Mesendoderm (in vitro differentiated cells): ENCODE measurements at regions not wholly inside any gene's neighbourhood (a gene's known extent, or its start where the extent isn't known, plus 50 kb on each side); places are given as distances from the start of the nearest gene placed in this dataset.

Source experiments
- DNase-seq: peaks from one replicate; pipeline ENCODE4 v3.0.0; 2013
- H2AK5ac ChIP-seq: 2 replicates; pipeline ENCODE4 v1.6.1; 2013; ENCODE audit warnings: low read length, inconsistent platforms
- H2BK120ac ChIP-seq: 2 replicates; pipeline ENCODE4 v1.6.1; 2013; ENCODE audit warnings: low read depth, mild to moderate bottlenecking, low read length, moderate library complexity, mixed read lengths
- H2BK15ac ChIP-seq: replicated peaks from 2 replicates; pipeline ENCODE4 v1.6.1; 2013; ENCODE audit warnings: low read depth, mild to moderate bottlenecking, moderate library complexity
- H2BK5ac ChIP-seq: 2 replicates; pipeline ENCODE4 v1.6.1; 2013; ENCODE audit warnings: low read length, inconsistent platforms
- H3K18ac ChIP-seq: 2 replicates; pipeline ENCODE4 v1.6.1; 2013; ENCODE audit warnings: mild to moderate bottlenecking, low read length, mixed read lengths
- H3K23ac ChIP-seq: one replicate; pipeline ENCODE4 v1.6.1; 2013; ENCODE audit warnings: low read length
- H3K27ac ChIP-seq: 2 replicates; pipeline ENCODE4 v1.5.1; 2013; ENCODE audit warnings: low read depth, mild to moderate bottlenecking, inconsistent platforms, low read length, moderate library complexity
- H3K27me3 ChIP-seq: 2 replicates; pipeline ENCODE4 v1.6.1; 2013; ENCODE audit warnings: low read length, control low read depth, mild to moderate bottlenecking, inconsistent platforms; ENCODE audit not compliant: insufficient read depth, poor library complexity
- H3K36me3 ChIP-seq: 2 replicates; pipeline ENCODE4 v1.6.1; 2013; ENCODE audit warnings: low read length, inconsistent platforms; ENCODE audit not compliant: control insufficient read depth, insufficient read depth
- H3K4ac ChIP-seq: one replicate; pipeline ENCODE4 v1.6.1; 2013; ENCODE audit warnings: low read depth, mild to moderate bottlenecking, low read length, moderate library complexity
- H3K4me1 ChIP-seq: 2 replicates; pipeline ENCODE4 v1.6.1; 2013; ENCODE audit warnings: low read depth, low read length, inconsistent platforms; ENCODE audit not compliant: control insufficient read depth
- H3K4me2 ChIP-seq: 2 replicates; pipeline ENCODE4 v1.6.1; 2013; ENCODE audit warnings: low read length
- H3K4me3 ChIP-seq: 2 replicates; pipeline ENCODE4 v1.5.1; 2013; ENCODE audit warnings: mild to moderate bottlenecking, low read length
- H3K56ac ChIP-seq: one replicate; pipeline ENCODE4 v1.6.1; 2013; ENCODE audit warnings: low read length
- H3K79me1 ChIP-seq: 2 replicates; pipeline ENCODE4 v1.6.1; 2013; ENCODE audit warnings: low read length, inconsistent platforms
- H3K79me2 ChIP-seq: 2 replicates; pipeline ENCODE4 v1.6.1; 2013; ENCODE audit warnings: mild to moderate bottlenecking, low read length; ENCODE audit not compliant: control insufficient read depth, insufficient read depth
- H3K9ac ChIP-seq: 2 replicates; pipeline ENCODE4 v1.6.1; 2013; ENCODE audit warnings: low read length, inconsistent platforms
- H4K5ac ChIP-seq: one replicate; pipeline ENCODE4 v1.6.1; 2013; ENCODE audit warnings: low read length
- H4K8ac ChIP-seq: one replicate; pipeline ENCODE4 v1.6.1; 2013; ENCODE audit warnings: low read depth, mild to moderate bottlenecking, control low read depth, low read length, moderate library complexity
- WGBS: extraction: QIAGEN DNeasy Blood & Tissue Kit; methylation state at CpG from one replicate; pipeline ENCODE4 v1.1.7; 2013; ENCODE audit warnings: low lambda C conversion rate, missing lambda C conversion rate; ENCODE audit not compliant: insufficient coverage; ENCODE audit errors: extremely low coverage; 5-methylcytosine and 5-hydroxymethylcytosine counted together

DNA sequence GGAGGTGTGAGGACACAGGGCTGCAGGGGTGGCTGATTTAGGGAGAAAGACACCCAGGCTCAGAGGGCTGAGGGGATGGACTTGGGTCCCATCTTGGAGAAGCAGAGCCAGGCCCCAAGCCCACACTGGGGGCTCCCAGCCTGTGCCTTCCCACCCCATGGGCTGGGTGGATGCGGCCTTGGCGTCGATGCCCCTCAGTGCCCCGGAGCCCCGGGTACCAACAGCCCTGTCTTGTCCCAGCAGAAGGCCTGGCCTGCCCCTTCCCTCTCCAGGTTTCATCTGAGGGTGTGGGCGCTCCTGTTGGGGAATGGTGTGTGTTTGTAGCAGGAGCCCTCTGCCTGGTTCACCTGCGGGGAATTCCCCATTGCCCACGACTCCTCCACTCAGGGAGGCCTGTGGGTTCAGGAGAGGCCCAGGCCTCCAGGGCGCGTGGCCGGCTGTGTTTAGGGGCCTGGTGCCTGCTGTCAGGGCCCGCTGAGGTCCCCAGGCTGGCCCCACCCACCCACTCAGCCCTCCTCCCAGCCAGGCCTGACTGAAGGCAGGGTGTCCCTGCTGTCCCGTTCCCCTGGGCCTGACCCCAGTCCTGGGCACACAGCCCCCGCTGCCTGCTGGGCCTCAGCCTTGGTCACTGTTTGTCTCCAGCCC is 51.1 kb upstream of the BEGAIN start:
- H3K36me3 ChIP-seq: no peaks in the 10 kb centered on the region
- H3K18ac ChIP-seq: no peak overlapping the region
- H2AK5ac ChIP-seq: no peak overlapping the region
- H2BK5ac ChIP-seq: no peak overlapping the region
- H2BK15ac ChIP-seq: no peak overlapping the region
- no peak overlapping the region for H3K27ac ChIP-seq
- no peaks in the 10 kb centered on the region for H3K4me1 ChIP-seq
- no peaks in the 10 kb centered on the region for H3K27me3 ChIP-seq
- H3K4me3 ChIP-seq: no peak overlapping the region
- no peak overlapping the region for H4K5ac ChIP-seq
- H4K8ac ChIP-seq: no peak overlapping the region
- H3K79me2 ChIP-seq: no peaks in the 10 kb centered on the region
- no CpG with 5 or more reads among the region's 14 CpGs for WGBS
- no peak overlapping the region for H3K23ac ChIP-seq
- H2BK120ac ChIP-seq: no peak overlapping the region
- no peak overlapping the region for H3K56ac ChIP-seq
- no peaks in the 10 kb centered on the region for H3K79me1 ChIP-seq
- H3K4ac ChIP-seq: no peak overlapping the region
- H3K9ac ChIP-seq: no peak overlapping the region
- no peak overlapping the region for H3K4me2 ChIP-seq
- DNase-seq: no peak

DNA sequence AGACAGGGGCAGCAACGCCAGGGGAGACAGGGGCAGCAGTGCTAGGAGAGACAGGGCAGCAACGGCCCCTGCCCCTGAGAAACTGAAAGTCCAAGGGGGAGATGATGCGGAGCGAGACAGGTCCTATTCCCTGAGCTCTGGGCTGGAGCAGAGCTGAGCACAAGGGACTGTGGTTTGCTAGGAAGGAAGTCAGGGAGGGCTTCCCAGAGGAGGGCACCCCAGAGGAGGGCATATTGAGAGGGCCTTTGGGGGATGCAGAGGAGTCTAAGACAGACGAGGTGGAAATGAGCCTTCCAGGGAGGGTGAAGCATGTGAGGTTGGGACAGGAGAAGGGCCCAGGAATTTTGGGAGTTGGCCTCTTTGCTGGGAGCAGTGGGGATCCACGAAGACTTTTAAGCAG is 52.1 kb upstream of the BEGAIN start:
- Histone ChIP-seq H3K79me1 (no peaks in the 10 kb centered on the region), H4K5ac (no peak overlapping the region), H2BK120ac (no peak overlapping the region), H2BK5ac (no peak overlapping the region), H3K4me3 (no peak overlapping the region), H2AK5ac (no peak overlapping the region), H3K79me2 (no peaks in the 10 kb centered on the region), H3K4me2 (no peak overlapping the region), H3K23ac (no peak overlapping the region), H4K8ac (no peak overlapping the region), H3K18ac (no peak overlapping the region), H3K4me1 (no peaks in the 10 kb centered on the region), H3K56ac (no peak overlapping the region), H3K27ac (no peak overlapping the region), H3K9ac (no peak overlapping the region), H3K27me3 (no peaks in the 10 kb centered on the region), H2BK15ac (no peak overlapping the region), H3K36me3 (no peaks in the 10 kb centered on the region), H3K4ac (no peak overlapping the region)
- no CpG with 5 or more reads among the region's 6 CpGs for WGBS
- DNase-seq: no peak

DNA sequence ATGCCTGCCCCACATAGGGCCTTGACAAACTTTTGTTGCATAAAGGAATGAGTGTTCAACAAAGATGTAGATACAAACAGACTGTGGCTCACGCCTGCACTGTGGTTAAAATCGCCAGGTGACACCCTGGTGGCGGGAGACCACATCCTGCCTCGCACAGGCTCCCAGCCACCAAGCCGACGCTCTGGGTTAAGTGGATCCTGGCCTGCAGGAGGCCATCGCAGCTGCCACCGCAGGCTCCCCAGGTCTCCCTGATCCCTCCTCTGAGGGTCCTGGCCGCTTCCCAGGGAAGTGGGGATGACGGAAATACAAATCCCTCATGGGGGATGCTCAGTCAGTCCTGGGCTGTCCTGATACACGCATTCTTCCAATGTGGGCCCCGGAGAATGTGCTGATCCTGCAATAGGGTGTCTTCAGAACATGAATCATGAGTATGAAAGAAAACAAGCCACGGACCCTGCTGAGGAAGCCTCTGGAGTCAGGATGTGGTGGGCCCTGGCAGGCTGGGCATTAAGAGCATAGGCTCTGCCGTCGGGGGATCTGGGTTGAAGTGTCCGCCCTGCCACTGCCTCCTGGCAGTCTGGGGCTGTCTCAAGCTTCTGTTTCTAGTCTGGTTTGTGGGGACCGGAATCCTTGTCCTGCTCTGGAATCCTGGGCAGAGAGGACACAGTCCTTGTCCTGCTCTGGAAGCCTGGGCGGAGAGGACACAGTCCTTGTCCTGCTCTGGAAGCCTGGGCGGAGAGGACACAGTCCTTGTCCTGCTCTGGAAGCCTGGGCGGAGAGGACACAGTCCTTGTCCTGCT is 53.5 kb upstream of the BEGAIN start:
- H4K8ac ChIP-seq: no peak overlapping the region
- H3K79me2 ChIP-seq: no peaks in the 10 kb centered on the region
- no peaks in the 10 kb centered on the region for H3K36me3 ChIP-seq
- no peak for DNase-seq
- no peak overlapping the region for H2BK5ac ChIP-seq
- H2BK120ac ChIP-seq: no peak overlapping the region
- no peaks in the 10 kb centered on the region for H3K27me3 ChIP-seq
- no peak overlapping the region for H2BK15ac ChIP-seq
- H2AK5ac ChIP-seq: no peak overlapping the region
- no peak overlapping the region for H3K27ac ChIP-seq
- H3K9ac ChIP-seq: no peak overlapping the region
- H3K56ac ChIP-seq: no peak overlapping the region
- no peak overlapping the region for H4K5ac ChIP-seq
- H3K4me3 ChIP-seq: no peak overlapping the region
- WGBS: no CpG with 5 or more reads among the region's 20 CpGs
- peaks cover 2% of the 10 kb centered on the region for H3K4me1 ChIP-seq
- H3K79me1 ChIP-seq: no peaks in the 10 kb centered on the region
- H3K18ac ChIP-seq: no peak overlapping the region
- no peak overlapping the region for H3K23ac ChIP-seq
- no peak overlapping the region for H3K4me2 ChIP-seq
- H3K4ac ChIP-seq: no peak overlapping the region

DNA sequence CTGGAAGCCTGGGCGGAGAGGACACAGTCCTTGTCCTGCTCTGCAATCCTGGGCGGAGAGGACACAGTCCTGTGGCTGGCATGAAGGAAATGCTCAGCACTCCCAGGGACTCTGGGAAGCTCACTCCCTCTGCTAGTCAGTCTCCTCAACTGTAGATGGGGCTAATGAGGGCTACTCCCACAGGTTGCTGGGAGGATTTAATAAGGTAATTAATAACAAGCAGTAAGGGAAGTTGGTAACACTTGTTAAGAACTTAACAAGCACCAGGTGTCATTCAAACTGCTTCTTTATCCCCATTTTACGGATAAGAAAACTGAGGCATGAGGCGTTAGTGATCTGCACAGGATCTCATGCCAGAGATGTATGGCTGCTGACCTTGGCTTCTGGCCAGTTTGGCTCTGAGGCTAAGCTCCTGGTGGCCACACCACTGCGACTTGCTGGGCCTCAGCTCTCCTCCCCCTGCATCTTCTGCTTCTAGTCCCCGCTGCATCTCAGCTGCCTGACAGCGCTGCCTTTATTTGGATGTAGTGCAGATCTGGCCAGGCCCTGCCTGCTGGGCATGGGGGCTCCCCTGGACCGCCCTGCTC is 54.1 kb upstream of the BEGAIN start:
- Histone ChIP-seq H3K27me3 (no peaks in the 10 kb centered on the region), H2BK5ac (no peak overlapping the region), H3K4me3 (no peak overlapping the region), H3K79me1 (no peaks in the 10 kb centered on the region), H3K4me1 (peaks cover 2% of the 10 kb centered on the region), H2AK5ac (no peak overlapping the region), H4K8ac (no peak overlapping the region), H3K4me2 (no peak overlapping the region), H3K56ac (no peak overlapping the region), H2BK15ac (no peak overlapping the region), H4K5ac (no peak overlapping the region), H3K4ac (no peak overlapping the region), H3K18ac (no peak overlapping the region), H3K79me2 (no peaks in the 10 kb centered on the region), H3K36me3 (no peaks in the 10 kb centered on the region), H3K27ac (no peak overlapping the region), H3K9ac (no peak overlapping the region), H3K23ac (no peak overlapping the region), H2BK120ac (no peak overlapping the region)
- no peak for DNase-seq
- no CpG with 5 or more reads among the region's 8 CpGs for WGBS

DNA sequence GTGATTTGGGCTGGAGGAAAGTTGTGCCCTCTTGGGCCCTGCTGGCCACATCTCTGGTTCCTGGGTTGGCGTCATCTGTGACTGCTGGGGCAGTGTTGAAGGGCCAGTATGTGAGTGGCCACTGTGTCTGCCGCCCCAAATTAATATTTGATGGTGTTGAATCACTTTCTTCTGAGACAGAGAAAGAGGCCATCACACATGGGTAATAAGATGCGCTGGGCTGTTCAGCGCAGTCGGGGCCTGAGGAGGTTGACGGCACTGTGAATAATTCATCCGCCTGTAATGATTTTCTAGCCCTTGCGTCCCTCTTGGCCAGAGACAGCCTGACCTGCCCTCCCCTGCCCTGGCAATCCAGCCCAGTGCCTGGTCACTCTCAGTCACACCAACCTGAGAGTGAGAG is 56.2 kb upstream of the BEGAIN start:
- Histone ChIP-seq H3K9ac (no peak overlapping the region), H3K18ac (no peak overlapping the region), H2AK5ac (peak overlapping the region; percentile 42), H4K5ac (no peak overlapping the region), H2BK5ac (no peak overlapping the region), H3K79me1 (no peaks in the 10 kb centered on the region), H3K4me3 (no peak overlapping the region), H4K8ac (no peak overlapping the region), H2BK120ac (no peak overlapping the region), H3K27ac (no peak overlapping the region), H2BK15ac (no peak overlapping the region), H3K23ac (no peak overlapping the region), H3K79me2 (no peaks in the 10 kb centered on the region), H3K36me3 (no peaks in the 10 kb centered on the region), H3K4me1 (peaks cover 2% of the 10 kb centered on the region), H3K27me3 (no peaks in the 10 kb centered on the region), H3K56ac (no peak overlapping the region), H3K4ac (no peak overlapping the region), H3K4me2 (no peak overlapping the region)
- no peak for DNase-seq
- no CpG with 5 or more reads among the region's 8 CpGs for WGBS
